WERI-Rb-1 (cell line): ENCODE measurements at regions not wholly inside any gene's neighbourhood (a gene's known extent, or its start where the extent isn't known, plus 50 kb on each side); places are given as distances from the start of the nearest gene placed in this dataset.

Source experiments
- DNase-seq: peaks from one replicate; pipeline ENCODE4 v3.0.0-alpha.2; 2020
- H3K27ac ChIP-seq: fragments of 250-450 bp; sonication (Bioruptor Pico); 2 replicates; pipeline ENCODE4 v1.5.1; 2020; ENCODE audit warnings: mild to moderate bottlenecking, moderate library complexity
- H3K27me3 ChIP-seq: fragments of 250-450 bp; sonication (Bioruptor Pico); 2 replicates; pipeline ENCODE4 v1.5.1; 2021; ENCODE audit warnings: mild to moderate bottlenecking, low read depth, moderate library complexity; ENCODE audit not compliant: insufficient read depth, severe bottlenecking
- H3K36me3 ChIP-seq: fragments of 250-450 bp; sonication (Bioruptor Pico); 2 replicates; pipeline ENCODE4 v1.5.1; 2020; ENCODE audit warnings: mild to moderate bottlenecking, moderate library complexity
- H3K4me3 ChIP-seq: 2 replicates; pipeline ENCODE4 v1.5.1; 2011; ENCODE audit warnings: low read depth, mild to moderate bottlenecking, control low read depth, low read length
- H3K9me3 ChIP-seq: fragments of 250-450 bp; sonication (Bioruptor Pico); 2 replicates; pipeline ENCODE4 v1.5.1; 2021; ENCODE audit warnings: mild to moderate bottlenecking, moderate library complexity; ENCODE audit not compliant: severe bottlenecking
- TF ChIP-seq, protein P1 (sequence below): IDR thresholded peaks from 2 replicates; pipeline ENCODE4 v1.5.1; 2011; ENCODE audit warnings: low read depth, mild to moderate bottlenecking, control low read depth, inconsistent platforms, low read length

DNA sequence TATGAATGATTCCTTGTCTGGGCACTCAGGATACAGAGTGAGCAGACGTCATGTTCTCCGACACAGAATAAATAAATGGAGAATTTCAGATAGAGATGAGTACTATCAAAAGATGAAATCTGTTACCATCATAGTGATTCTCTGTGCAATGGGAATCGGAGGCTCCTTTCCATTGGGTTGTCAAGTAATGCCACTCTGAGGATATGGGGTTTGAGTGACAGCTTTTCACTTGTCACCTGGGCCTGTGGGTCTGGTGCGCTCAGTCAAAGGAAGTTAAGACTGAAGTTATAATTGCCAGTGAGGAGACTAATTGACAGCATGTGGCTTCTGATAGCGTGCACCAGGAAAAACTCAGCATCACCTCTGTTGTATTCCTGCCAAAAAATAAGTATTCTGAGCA, 387.2 kb downstream of the SOX11 start:
- DNase-seq, result no peak
- no peak overlapping the region for H3K4me3 ChIP-seq

DNA sequence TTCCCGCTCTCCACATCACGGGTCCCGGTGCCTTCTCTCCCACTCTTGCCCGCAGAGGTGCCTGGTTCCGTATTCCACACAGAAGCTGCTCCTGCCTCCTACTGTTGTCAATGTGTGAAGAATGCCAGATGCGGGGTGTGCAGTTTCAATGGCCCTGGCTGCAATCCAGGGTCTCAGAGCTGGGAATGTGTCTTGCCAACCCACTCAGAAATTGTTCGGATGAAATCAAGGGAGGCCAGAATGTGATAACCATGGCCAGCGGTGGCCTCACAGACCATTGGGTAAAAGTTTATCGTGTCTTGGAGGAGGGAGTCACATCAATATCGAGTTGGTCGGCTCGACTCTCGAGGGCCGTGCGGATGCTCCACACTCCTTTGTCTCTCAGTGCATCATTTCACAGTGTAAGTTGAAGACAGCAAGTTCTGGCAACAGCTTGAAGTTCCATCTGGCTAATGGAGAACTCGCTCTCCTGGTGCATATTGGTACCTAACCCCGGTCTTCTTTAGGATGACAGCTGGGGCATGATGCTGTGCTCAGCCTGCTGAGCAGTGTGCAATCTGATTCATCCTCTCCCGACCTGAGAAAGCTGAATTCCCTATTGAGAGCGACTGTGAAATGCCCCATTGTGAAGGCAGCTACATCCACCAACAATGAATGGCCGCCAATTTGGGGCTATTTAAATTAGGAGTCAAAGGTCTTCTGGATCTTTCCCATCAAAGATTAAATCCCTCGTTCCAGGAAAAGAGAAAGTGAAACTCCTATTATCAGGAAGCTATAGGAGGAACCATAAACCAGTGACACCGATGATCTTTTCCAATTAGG, 389.0 kb downstream of the SOX11 start:
- H3K27ac ChIP-seq, result no peak overlapping the region
- no peaks in the 10 kb centered on the region for H3K9me3 ChIP-seq
- no peaks in the 10 kb centered on the region for H3K36me3 ChIP-seq
- H3K27me3 ChIP-seq, result no peaks in the 10 kb centered on the region
- no peak overlapping the region for H3K4me3 ChIP-seq
- no peak for DNase-seq
- TF ChIP-seq, protein P1, sequence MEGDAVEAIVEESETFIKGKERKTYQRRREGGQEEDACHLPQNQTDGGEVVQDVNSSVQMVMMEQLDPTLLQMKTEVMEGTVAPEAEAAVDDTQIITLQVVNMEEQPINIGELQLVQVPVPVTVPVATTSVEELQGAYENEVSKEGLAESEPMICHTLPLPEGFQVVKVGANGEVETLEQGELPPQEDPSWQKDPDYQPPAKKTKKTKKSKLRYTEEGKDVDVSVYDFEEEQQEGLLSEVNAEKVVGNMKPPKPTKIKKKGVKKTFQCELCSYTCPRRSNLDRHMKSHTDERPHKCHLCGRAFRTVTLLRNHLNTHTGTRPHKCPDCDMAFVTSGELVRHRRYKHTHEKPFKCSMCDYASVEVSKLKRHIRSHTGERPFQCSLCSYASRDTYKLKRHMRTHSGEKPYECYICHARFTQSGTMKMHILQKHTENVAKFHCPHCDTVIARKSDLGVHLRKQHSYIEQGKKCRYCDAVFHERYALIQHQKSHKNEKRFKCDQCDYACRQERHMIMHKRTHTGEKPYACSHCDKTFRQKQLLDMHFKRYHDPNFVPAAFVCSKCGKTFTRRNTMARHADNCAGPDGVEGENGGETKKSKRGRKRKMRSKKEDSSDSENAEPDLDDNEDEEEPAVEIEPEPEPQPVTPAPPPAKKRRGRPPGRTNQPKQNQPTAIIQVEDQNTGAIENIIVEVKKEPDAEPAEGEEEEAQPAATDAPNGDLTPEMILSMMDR, result no peak

More for the DNA sequence above, 387.2 kb downstream of the SOX11 start:
- Histone ChIP-seq H3K9me3 (no peaks in the 10 kb centered on the region), H3K27me3 (no peaks in the 10 kb centered on the region), H3K36me3 (no peaks in the 10 kb centered on the region), H3K27ac (no peak overlapping the region)
- TF ChIP-seq, protein P1, result no peak

DNA sequence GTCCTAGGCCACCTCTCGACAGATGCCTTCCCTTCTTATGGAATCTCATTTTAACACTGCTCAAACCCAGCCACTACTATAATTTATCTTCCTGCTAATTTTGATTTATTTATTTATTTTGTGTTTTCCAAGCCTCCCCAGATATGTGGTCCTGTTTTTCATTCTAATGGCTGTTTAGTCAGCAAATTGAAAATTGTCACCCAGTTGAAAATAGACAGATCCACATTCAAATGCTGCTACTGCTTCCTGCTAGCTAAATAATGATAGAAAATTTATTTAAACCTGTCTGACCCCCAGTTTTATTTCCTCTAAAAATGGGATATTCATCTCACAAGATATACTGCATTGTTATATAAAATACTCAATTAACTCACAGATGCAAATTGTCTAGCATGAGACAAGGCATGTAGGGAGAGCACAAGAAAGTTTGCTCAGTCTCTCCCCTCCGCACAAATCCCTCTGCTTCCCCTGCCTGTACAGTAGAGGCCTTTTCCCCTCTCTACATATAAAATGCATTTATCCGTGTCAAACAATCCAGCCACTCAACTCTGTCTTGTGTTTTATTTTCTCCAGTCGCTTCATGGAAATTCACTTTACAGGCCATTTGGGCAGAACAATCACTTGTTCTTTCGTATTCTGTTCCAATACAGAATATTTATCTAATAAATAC, 389.9 kb downstream of the SOX11 start:
- H3K4me3 ChIP-seq, result no peak overlapping the region
- H3K9me3 ChIP-seq, result peaks cover 4% of the 10 kb centered on the region
- no peak overlapping the region for H3K27ac ChIP-seq
- no peaks in the 10 kb centered on the region for H3K27me3 ChIP-seq
- no peaks in the 10 kb centered on the region for H3K36me3 ChIP-seq
- no peak for DNase-seq
- TF ChIP-seq, protein P1, result no peak

DNA sequence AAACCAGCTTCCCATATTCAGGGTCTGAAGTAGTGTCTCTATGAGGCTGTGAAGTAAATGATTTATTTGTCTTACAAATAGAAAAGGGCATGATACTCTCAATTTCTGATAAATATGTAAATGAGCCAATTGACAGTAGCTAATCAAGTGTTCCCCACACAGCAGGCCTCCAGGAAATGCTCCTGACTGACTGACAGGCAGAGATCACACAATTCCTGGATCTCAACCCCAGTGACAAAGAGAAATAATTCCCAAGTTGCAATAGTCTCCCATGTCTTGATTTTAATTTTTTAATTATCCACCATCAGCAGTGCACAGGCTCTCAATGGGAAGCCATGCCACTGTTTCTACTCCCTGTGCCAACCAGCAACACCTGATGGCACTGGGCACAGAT, 390.4 kb downstream of the SOX11 start:
- TF ChIP-seq, protein P1, result no peak
- H3K36me3 ChIP-seq, result no peaks in the 10 kb centered on the region
- no peak overlapping the region for H3K27ac ChIP-seq
- no peak overlapping the region for H3K4me3 ChIP-seq
- no peak for DNase-seq
- H3K9me3 ChIP-seq, result peaks cover 10% of the 10 kb centered on the region
- no peaks in the 10 kb centered on the region for H3K27me3 ChIP-seq

DNA sequence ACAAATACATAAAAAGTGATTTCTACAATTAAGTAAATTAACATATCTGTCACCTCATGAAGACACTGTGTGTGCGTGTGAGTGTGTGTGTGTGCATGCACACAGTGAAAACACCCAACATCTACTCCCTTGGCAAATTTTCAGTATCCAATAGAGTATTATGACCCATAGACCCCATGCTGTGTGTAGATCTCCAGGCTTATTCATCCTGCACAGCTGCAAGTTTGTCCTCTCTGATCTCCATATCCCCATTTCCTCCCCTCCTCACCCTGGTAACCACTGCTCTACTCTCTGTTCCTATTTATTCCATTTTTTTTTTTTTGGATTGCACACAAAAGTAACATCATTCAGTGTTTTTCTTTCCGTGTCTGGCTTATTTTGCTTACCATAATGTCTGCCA, 391.0 kb downstream of the SOX11 start:
- DNase-seq, result no peak

More for the DNA sequence above, 391.0 kb downstream of the SOX11 start:
- no peaks in the 10 kb centered on the region for H3K36me3 ChIP-seq
- peaks cover 12% of the 10 kb centered on the region for H3K9me3 ChIP-seq
- H3K4me3 ChIP-seq, result no peak overlapping the region
- no peak overlapping the region for H3K27ac ChIP-seq
- TF ChIP-seq, protein P1, result no peak
- H3K27me3 ChIP-seq, result no peaks in the 10 kb centered on the region
